ENCODE measurements at regions not wholly inside any gene's neighbourhood (a gene's known extent, or its start where the extent isn't known, plus 50 kb on each side); places are given as distances from the start of the nearest gene placed in this dataset.

DNA sequence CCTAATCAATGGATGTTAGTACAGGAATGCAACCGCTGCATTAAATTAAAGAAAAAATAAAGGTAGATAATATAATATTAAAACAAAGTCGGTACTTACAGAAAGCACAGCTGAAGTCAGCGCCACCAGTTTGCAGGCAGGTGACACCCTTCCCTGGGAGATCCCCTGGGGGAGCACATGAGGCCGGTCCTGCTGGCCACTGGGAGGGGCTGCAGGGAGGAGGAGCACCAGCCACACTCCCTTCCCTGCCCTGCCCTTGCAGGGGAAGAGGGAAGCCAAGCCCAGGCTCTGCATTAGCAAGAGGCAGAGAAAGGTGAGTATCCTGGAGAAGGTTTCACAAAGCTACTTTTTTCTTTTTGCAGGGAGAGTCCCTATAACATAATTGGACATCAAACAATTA is 507.0 kb downstream of the AJAP1 start:
- Histone ChIP-seq H3K4me1 (ENCODE audit: control insufficient read depth in 1 of 2, insufficient read depth in 2 of 2, low read length in 2 of 2) (no peaks in the 10 kb centered on the region), H3K9me3 (ENCODE audit: control insufficient read depth in 1 of 2, insufficient read depth in 1 of 2, low read depth in 1 of 2, low read length in 2 of 2) (peaks cover 0 to 3% of the 10 kb centered on the region in 2 experiments; a peak in 2 of 4 replicates), H4K20me1 (ENCODE audit: insufficient read depth) (no peaks in the 10 kb centered on the region), H3K9ac (ENCODE audit: low read length) (no peak overlapping the region), H3K4me3 (replicated peaks in 1 of 2; ENCODE audit: low read depth in 1 of 2, low read length in 2 of 2) (no peak overlapping the region), H3K9me2 (ENCODE audit: insufficient read depth) (no peaks in the 10 kb centered on the region), H3K27me3 (ENCODE audit: insufficient read depth, low read length) (no peaks in the 10 kb centered on the region), H3K4me2 (ENCODE audit: low read length) (no peak overlapping the region), H3K36me3 (ENCODE audit: control insufficient read depth in 1 of 2, insufficient read depth in 2 of 2, low read length in 2 of 2) (no peaks in the 10 kb centered on the region), H3K27ac (ENCODE audit: low read depth, low read length) (no peak overlapping the region), H3K79me2 (ENCODE audit: insufficient read depth, low read length) (no peaks in the 10 kb centered on the region), H2AFZ (ENCODE audit: low read depth, low read length, poor library complexity, severe bottlenecking) (no peak overlapping the region)
- BruUV-seq (replicated peaks) = no TSS peak
- intact Hi-C loops (cut with micrococcal nuclease) = no loop called here
- DNase-seq (ENCODE audit: low read depth, low spot score) (no peak), ATAC-seq (no peak)
- CTCF ChIA-PET = no interaction called here
- no peak for TF ChIP-seq SP1 (IDR thresholded peaks at IDR 0.05; ENCODE audit: low read depth)
- no peak for TF ChIP-seq POLR2A (IDR thresholded peaks at IDR 0.05; ENCODE audit: borderline replicate concordance, extremely low read depth, insufficient read depth, insufficient read length)
- no peak for TF ChIP-seq POLR2AphosphoS5 (IDR thresholded peaks at IDR 0.05; ENCODE audit: low read depth, low read length)
- no peak for TF ChIP-seq SRF (IDR thresholded peaks at IDR 0.05; ENCODE audit: low read depth)
- no peak for TF ChIP-seq RAD21 (IDR thresholded peaks at IDR 0.05; ENCODE audit: low read depth)
- POLR2A ChIA-PET = no interaction called here
- RAD21 ChIA-PET (ENCODE audit: low non-redundant PET in 1 of 2, low total read pairs in 2 of 2, uncharacterized antibody in 2 of 2, unreplicated experiment in 2 of 2) = no interaction called here

DNA sequence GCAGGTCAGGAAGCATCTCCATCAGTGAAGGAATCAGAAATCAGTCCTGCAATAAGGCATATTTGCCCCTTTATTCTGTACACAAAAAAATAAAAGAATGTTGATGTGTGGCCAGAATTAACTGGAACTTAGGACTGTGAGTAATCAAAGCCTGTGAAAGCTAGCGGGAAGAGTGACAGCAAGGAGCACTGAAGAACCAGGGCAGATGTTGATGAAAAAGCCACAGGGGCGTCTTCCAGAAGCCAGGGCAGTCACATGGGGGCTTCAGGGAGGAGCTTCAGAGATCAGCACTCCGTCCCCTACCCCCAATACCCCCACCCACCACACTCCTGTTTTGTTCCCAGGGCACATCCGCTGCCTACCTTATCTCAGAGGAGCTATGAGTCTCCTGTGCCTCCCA is 502.8 kb downstream of the AJAP1 start:
- TF ChIP-seq EGR1 (IDR thresholded peaks at IDR 0.05; ENCODE audit: low read depth) = no peak
- TF ChIP-seq FOSL1 (IDR thresholded peaks at IDR 0.05; ENCODE audit: low read depth) = no peak
- TF ChIP-seq JUND (IDR thresholded peaks at IDR 0.05) = no peak
- no peak for TF ChIP-seq EZH2 (IDR thresholded peaks at IDR 0.05)
- no peak for TF ChIP-seq POLR2AphosphoS5 (IDR thresholded peaks at IDR 0.05; ENCODE audit: low read depth, low read length)
- no peak for TF ChIP-seq POLR2A (IDR thresholded peaks at IDR 0.05; ENCODE audit: borderline replicate concordance, extremely low read depth, insufficient read depth, insufficient read length)
- no peak for TF ChIP-seq SP1 (IDR thresholded peaks at IDR 0.05; ENCODE audit: low read depth)
- TF ChIP-seq EZH2phosphoT487 (IDR thresholded peaks at IDR 0.05; ENCODE audit: borderline replicate concordance) = no peak
- no peak for TF ChIP-seq ZFX (IDR thresholded peaks at IDR 0.05)
- TF ChIP-seq RAD21 (IDR thresholded peaks at IDR 0.05; ENCODE audit: low read depth) = no peak
- Histone ChIP-seq H3K9me3 (ENCODE audit: control insufficient read depth in 1 of 2, insufficient read depth in 1 of 2, low read depth in 1 of 2, low read length in 2 of 2) (peaks cover 0 to 3% of the 10 kb centered on the region in 2 experiments; a peak in 2 of 4 replicates), H3K4me3 (replicated peaks in 1 of 2; ENCODE audit: low read depth in 1 of 2, low read length in 2 of 2) (no peak overlapping the region), H3K79me2 (ENCODE audit: insufficient read depth, low read length) (no peaks in the 10 kb centered on the region), H3K27me3 (ENCODE audit: insufficient read depth, low read length) (no peaks in the 10 kb centered on the region), H3K27ac (ENCODE audit: low read depth, low read length) (no peak overlapping the region), H3K4me2 (ENCODE audit: low read length) (no peak overlapping the region), H3K36me3 (ENCODE audit: control insufficient read depth in 1 of 2, insufficient read depth in 2 of 2, low read length in 2 of 2) (no peaks in the 10 kb centered on the region), H3K4me1 (ENCODE audit: control insufficient read depth in 1 of 2, insufficient read depth in 2 of 2, low read length in 2 of 2) (no peaks in the 10 kb centered on the region), H3K9me2 (ENCODE audit: insufficient read depth) (no peaks in the 10 kb centered on the region), H2AFZ (ENCODE audit: low read depth, low read length, poor library complexity, severe bottlenecking) (no peak overlapping the region), H3K9ac (ENCODE audit: low read length) (no peak overlapping the region), H4K20me1 (ENCODE audit: insufficient read depth) (no peaks in the 10 kb centered on the region)
- POLR2A ChIA-PET = no interaction called here
- no TSS peak for BruUV-seq (replicated peaks)
- RAD21 ChIA-PET (ENCODE audit: low non-redundant PET in 1 of 2, low total read pairs in 2 of 2, uncharacterized antibody in 2 of 2, unreplicated experiment in 2 of 2) = no interaction called here
- DNase-seq (ENCODE audit: low read depth, low spot score) (no peak), ATAC-seq (no peak)
- intact Hi-C loops (cut with micrococcal nuclease) = no loop called here
- CTCF ChIA-PET = no interaction called here

All from HCT116 (cell line).